CD4-positive, alpha-beta T cell treated with Interferon gamma for 1 hour (primary cell): ENCODE measurements at regions not wholly inside any gene's neighbourhood (a gene's known extent, or its start where the extent isn't known, plus 50 kb on each side); places are given as distances from the start of the nearest gene placed in this dataset.
"Not testable (repeated sequence)": the region's sequence is repeated elsewhere in the genome, so short reads cannot be mapped to it uniquely, and the experiment has no call there.

ENCODE experiments used
- DNase-seq: peaks from one replicate; pipeline ENCODE4 v3.0.0-alpha.2; 2020

DNA sequence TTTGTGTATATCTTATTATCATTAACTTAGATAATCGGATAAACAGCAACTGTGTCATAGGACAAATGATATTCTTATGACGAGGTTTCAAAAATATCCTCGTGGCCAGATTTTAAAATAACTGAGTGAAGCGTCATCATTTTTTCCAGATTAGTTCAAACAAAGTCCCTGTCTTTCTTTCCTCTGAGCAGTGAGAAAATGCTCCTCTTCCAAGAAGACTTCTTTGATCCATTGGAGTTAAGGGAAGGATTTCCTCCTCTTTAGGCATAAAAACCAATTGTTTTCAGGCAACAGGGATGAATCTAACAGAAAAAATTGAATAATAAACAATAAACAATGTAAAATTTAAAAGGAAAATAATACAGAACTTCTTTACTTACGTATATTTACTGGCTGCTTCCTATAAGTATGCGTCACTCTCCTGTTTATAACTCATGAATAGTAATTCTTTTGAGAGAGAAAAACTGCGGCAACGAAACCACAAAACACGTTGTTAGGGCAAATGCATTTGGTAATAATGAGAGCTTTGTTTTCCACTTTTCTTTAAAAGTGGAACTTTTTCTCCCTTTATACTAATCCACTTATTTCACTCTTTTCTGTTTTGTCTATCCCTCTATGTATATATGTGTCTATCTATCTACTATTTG, 419.4 kb upstream of the ONECUT1 start:
- DNase-seq, result no peak

DNA sequence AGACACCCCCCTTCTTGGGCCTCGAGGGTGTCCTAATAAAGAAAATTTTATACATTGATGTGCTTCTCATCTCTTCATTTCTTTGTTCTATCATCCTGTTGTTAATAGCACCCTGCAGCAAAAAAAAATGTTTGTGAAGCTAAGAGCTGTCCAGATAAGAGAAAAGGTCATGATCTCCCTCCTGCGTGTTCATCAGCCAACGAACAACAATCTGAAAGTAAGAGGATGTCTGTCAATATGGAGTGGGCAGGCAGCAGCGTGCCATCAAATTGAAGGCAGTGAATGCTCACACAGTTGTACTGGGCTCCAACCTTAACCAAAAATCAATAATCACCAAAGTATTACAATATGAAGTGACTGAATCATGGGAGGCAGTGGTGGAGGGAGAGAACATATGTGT, 418.6 kb upstream of the ONECUT1 start:
- no peak for DNase-seq

DNA sequence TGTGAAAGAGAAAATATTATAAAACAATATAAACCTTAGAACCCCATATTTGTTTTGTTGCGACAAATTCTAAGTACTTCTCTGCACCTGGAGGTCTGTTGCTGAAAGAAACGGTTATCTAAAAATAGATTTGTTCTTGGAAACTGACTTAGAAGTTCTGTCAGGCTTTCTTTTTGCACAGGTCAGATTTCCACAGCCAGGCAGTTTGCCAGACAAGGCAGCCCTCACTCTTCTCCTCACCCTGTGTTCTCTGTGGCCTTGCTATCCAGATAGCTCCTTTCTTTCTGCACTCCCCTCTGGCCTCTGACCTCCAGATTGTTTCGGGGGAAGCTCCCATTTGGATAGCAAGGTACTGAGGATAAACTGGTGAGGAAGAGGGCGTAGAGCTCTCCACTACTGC, 413.3 kb upstream of the ONECUT1 start:
- no peak for DNase-seq

DNA sequence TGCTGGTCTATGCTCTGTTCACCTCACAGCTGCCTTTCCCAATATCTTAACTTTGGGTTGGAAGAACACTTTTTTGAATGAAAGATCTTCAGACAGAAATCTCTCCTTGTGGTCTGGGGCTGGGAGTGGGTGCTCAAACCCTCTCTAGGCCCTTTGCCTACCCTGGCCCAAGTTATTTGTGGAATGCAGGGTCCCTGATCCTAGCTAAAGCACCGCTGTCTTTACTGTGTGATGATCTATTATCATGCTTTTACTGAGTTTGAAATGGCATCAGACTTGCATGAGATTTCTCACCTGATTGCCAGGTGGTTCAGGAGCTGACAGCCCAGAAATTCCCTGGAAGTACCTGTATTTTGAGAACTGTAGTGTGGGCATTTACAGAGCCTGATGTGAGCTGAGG, 412.7 kb upstream of the ONECUT1 start:
- no peak for DNase-seq

DNA sequence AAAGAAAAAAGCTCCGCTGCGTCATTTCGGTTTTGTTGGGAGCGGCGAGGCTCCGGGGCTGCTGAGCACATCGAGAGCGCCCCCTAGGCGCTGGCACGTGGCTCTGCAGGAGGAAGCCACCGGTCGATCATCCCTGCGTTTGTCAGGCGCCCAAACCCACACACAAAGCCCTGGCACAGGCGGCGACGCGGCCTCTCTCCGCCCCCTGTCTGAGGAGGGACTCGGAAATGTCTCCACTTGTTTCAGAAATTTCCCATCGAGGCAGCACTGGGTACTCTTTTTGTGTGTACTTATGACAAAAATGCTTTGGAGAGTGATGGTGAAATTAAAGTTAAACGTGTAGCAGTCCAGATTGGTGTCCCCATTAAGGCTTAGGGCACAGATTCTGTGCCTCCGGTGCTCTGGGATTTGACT, 407.3 kb upstream of the ONECUT1 start:
- DNase-seq, result peak; percentile 2

DNA sequence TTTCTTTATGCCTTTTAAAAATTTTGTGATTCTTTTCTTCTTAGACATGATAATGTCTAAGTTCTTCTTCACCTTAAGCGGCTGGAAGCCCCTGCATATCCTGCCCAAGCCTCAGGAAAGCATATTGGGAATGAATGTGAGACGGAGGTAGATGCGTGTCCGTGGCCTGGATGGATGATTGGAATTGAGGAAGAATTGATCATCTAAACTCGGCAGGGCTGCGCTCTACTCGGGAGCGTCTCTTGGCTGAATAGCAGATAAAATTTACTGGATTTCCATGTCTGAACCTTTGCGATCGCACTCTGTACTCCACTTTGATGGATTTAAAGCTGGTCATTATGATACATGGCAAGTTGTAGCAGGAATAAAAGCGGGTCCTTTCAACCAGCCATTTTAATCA, 406.7 kb upstream of the ONECUT1 start:
- no peak for DNase-seq

DNA sequence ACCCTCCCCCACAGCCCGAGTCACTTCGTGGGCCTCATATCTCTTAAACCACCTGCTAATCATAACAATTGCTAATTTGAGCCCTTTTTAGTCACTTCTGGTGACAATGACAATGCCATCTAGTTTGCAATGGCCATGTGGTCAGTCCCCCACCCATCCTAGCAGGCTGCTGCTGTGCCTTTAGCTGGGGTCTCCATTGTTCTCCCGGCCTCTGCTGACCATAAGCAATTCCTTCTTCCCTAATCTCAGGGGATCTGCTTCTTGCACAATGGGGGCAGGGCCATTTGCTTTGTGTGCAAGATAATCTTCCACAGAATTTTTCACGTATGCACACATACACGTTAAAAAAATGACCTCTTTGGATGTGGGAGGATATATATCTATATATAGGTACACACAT, 406.1 kb upstream of the ONECUT1 start:
- DNase-seq, result no peak

DNA sequence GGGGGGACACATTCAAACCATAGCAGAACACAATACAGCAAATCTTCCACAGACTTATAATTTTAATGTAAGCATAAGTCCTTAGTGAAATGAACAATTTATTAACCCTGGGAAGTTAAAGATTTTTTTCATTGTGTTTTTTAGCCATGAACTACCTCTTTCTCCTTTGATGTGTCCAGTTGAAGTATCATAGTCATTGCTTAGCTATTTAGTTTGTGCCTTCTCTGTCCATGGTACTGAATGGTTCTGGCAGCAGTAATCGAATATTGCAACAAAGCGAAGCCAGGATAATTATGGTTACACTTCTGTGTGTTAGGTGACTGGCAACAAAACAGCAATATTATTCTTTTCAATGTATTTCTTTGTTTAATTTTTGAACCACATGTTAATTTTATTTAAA, 403.0 kb upstream of the ONECUT1 start:
- no peak for DNase-seq

DNA sequence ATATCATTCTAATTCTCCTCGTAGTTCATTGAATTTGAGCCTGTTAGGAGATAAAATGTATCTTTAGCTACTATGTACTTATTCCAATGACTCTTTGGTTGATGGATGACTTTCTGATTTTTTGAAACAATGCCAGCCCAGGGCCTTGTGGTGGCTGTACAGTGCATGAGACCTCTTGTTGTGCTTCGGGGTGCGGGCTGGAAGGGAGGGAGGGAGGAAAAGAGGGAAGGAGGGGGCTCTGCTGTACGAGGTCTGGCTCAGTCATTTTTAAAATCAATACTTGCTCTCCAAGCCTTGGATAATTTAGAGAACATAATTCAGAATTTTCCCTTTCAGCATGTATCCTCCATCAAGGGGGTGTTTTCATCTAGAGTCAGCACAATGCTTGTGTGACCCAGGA, 399.7 kb upstream of the ONECUT1 start:
- DNase-seq, result no peak

DNA sequence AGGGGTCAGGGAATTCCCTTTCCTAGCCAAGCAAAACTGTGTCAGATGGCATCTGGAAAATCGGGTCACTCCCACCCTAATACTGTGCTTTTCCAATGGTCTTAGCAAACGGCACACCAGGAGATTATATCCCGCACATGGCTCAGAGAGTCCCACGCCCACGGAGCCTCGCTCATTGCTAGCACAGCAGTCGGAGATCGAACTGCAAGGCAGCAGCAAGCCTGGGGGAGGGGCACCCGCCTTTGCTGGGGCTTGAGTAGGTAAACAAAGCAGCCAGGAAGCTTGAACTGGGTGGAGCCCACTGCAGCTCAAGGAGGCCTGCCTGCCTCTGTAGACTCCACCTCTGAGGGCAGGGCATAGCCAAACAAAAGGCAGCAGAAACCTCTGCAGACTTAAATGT, 393.3 kb upstream of the ONECUT1 start:
- not testable (repeated sequence) for DNase-seq

DNA sequence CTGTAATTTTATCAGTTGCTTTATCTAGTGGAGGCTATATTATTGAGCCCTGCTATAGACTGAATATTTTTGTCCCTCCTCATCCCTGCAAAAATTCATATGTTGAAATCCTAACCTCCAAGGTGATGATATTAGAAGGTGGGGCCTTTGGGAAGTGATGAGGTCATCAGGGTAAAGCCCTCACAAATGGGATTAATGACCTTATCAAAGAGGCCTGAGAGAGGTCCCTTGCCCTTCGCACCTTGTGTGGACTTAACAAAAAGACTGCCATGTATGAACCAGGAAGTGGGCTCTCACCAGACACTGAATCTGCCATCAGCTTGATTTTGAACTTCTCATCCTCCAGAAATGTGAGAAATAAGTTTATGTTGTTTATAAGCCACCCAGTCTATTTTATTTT, 381.4 kb upstream of the ONECUT1 start:
- DNase-seq, result no peak

DNA sequence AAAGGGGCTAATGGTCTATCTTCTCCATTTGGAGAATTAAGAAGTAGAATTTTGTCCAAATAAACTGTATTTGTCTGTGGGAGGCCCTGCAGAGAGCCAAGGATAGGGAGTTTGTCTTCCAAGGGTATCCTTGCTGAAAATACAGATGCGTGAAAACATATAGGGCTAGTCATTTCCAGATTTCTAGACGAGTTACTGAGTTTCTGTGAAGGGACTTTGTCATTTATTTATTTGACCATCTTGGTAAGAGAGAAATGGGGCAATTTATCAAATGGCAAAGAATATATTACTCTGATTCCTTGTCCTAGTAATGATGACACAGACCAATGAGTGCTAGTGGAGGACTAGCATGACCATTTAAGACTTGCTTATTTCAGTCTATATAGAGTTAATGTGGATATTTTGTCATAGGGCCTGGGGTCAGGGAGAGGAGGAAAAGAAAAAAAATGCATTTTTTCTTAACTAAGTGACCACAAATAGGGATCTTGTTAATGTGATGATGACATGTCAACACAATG, 376.6 kb upstream of the ONECUT1 start:
- DNase-seq, result no peak

DNA sequence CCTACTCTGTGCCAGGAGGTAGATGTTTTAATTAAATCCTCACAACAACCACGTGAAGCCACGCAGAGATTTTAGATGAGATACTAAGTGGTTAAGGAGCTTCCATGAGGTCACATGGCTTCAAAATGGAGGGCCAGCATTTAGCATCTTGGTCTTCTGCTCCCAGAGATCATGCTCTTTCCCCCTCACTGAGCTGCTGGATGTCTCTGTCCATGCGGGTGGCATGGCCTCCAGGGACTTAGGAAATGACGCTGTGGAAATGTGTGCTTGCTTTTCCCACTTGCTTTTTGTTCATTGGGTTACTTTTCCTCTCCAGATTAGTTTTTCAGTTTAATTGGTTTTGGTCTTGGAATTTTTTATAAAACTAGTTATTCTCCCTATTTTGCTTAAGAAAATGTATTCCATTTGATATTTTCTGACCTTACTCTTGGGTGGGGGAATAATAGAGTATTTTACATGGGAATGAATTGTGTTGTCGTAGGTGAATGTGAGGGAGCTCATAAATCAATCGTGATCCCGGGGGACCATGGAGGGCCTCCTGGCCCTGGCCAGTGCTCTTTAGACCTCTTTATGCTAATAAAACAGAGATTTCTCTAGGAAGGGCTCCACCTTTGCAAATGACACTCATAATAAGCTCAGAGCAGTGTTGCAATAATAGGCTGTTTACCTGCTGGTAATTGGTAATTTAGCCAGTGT, 376.0 kb upstream of the ONECUT1 start:
- no peak for DNase-seq

DNA sequence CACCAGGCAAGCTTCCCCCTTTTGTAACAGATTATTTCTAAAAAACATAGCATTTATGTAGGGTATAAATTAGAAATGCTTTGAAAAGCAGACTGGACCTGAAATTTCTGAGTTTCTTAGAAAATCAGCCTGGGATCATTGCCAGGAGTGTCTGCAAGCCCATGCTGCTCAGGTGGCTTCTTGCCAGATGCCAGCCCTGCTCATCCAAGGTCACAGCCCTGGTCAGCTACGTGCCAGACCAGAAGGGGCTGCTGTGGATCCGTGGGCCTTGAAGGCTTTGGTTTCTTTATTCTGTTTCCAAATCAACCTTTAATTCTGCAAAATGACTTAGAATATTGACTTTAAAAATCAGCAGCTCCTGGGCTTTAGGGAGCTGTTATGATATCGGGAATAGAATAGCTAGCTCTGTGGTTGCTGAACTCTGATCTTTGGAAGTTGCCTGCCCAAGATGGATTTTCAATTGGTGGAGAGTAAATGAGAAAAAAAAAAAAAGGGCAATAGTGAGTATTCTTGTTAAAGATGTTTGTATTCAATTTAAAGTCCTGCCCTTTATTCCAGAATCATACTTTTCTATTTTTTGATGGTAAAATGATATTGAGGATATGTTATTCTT, 370.1 kb upstream of the ONECUT1 start:
- no peak for DNase-seq

DNA sequence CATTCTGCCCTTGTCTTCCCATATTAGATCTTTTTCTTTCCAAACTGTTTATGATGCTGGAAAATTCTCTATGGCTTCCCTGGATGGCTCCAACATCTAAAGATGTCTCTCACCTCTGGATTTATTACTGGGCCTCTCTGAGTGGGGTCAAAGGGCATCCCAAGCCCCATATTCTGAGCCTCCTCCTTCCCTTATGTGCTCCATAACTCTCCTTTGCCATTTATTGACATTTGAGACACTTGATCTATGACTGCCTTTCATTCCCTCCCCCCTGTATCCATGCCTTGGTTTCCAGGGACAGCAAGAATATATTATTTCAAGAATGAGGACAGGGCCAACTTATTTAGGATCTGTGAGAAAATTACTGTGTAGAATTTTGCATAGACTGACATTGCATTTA, 369.3 kb upstream of the ONECUT1 start:
- DNase-seq, result no peak

DNA sequence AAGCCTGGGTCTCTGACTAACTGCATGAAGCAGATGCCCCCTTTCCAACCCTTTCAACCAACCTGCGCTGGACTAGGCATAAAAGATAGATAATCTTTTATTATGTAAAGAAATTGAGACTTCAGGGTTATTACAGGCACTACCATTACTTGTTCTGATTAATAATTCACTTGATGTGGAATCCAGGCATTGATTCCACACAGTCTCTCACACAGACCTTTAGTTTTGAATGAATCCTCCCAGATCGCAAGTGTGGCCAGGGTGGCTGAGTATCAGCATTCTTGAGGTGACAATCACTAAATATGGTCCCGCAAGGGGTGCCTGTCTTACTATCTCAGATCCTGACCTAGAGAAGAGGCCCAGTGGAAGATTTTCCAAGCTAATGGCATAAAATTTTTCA, 368.9 kb upstream of the ONECUT1 start:
- no peak for DNase-seq

DNA sequence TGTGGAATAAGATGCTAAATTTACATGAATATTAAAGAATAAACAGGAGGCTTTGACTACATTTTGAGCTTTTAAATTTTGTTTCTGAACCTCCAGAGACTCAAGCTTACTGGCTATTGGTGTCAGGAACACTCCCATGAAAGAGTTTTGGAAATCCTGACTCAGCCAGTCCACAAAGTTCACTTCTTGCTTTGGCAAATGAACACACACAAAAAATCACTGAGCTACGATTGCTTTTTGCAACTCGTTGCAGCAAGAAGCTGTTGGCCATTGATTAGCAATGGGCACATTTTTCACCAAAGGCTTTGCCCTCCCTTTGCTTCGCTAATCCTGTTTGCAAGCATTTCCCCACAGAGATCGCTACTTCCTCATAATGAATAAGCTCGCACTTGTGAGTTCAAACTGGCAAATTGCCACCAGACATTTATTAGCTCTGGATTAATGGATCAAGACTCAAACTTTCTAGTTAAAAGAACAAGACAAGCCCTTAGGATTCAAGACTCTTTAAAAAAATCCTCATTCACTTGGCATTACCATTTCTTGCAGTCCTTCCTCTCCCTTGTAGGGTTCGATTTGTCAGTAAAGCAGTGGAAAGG, 343.2 kb upstream of the ONECUT1 start:
- no peak for DNase-seq

DNA sequence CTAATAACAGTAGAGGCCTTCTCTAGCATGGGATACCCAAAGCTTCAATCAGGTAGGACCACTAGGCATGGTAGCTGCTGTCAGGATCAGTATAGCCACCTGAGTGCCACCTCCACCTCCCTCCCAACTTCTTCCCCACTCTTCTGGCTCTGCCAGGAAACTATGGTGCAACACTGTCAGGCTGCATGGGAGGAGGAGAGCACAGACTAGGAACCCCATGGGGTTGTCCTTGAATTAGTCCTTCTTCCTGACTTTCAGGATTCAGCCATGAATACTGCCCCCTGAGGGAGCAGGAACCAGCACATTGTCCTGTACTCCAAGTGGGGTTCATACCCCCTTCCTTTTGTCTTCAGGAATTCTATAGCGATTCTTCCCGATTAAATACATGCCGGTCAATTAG, 340.8 kb upstream of the ONECUT1 start:
- no peak for DNase-seq

DNA sequence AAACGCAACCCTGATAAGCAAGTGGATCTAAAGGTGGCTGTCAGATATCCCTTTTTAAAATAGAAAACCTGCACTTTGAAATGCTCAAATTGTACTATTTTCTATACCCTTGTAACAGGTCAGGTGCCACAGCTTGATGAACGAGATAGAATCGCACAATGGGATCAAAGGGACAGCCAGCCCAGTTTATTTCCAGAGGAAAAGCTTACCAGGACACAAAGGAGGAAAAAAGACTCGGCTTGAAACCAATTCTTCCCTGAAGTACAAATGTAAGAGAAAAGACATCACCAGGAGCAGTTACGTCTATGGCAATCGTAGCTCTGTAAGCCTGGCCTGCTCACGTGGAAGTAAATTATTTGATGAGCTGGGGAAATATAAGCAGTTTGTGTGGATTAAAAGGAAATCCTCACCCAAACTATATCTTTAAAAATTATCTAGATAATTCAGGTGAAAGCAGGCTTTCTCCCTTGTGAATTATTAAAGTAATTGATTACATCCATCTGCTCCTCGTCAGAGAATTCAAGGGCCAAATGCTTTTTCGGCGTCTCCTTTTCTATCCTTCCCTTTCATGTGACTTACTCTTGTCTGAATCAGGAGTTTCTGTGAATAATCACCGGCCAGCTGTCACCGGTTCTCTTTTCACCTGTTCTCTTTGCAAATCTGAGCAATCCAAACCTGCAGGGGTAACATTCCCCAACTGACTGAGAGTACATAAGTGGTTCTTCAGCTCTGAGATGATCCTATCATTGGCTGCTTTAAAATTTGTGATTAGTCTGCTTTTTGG, 339.2 kb upstream of the ONECUT1 start:
- no peak for DNase-seq

DNA sequence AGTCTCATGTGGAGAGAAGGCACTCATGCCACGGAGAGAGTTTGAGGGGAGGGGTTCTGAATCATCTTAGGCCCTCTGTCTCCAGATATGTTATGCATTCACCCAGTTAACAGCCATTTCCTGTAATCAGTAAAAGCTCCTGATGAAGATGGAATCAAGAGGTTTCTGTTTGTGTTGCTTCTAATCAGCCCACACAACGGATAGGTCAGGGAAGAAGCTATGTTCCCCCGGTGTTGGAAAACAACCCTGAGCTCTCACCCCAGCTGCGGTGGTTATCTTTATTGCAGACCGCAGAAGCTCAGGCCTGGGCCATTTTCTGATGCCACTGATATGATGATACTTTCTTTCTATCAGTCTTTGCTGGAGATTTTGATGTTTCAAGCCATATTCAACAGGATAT, 338.5 kb upstream of the ONECUT1 start:
- no peak for DNase-seq

DNA sequence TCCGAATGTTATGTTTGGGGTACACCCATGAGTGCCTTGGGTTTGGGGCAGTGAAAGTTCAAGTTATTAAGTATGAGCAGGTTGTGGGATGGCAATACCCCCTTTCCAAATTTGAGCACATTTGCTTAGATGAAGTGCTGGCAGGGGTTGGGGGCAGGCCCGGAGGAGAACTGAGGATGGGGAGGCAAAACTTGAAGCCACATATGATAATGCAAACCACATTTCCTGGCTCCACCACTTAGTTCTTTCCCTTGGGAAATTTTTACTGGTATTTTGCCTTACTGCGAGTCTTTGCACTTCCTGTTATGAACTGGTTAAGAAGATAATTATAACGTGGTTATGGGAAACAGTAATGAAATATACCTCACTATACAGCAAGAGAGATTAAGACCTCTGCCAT, 336.0 kb upstream of the ONECUT1 start:
- DNase-seq, result no peak

DNA sequence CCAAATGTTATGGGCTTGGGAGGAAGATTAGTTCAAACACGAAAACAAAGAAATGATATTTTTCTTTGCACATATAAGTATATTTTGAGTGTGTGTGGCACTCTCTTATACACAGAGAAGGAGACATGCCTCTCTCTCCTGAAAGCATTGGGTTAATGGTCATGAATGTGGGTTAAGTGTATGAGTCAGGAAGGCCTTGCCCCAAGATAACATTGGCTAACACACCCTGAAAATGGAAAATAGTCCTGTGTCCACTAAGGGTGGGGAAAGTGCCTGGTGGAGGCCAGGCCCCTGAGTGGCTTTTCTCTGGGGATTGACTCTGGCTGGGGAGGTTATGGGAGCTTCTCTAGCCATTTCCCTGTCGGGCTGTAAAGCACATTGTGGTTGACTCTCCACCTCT, 332.7 kb upstream of the ONECUT1 start:
- no peak for DNase-seq

DNA sequence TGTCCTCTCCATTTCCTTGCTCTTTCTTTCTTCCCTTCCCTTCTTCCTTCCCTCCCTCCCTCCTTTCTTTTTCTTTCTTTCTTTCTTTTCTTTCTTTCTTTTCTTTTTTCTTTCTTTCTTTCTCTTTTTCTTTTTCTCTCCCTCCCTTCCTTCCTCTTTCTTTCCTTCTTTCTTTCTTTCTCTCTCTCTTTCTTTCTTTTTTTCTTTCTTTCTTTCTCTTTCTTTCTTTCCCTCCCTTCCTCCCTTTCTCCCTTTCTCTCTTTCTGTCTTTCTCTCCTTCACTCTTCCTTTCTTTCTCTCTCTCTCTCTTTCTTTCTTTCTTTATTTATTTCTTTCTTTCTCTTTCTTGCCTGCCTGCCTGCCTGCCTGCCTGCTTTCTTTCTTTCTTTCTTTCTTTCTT, 326.8 kb upstream of the ONECUT1 start:
- not testable (repeated sequence) for DNase-seq
